Small intestine (tissue), 7 donors: ENCODE measurements at regions not wholly inside any gene's neighbourhood (a gene's known extent, or its start where the extent isn't known, plus 50 kb on each side); places are given as distances from the start of the nearest gene placed in this dataset.

Source experiments
- DNase-seq, 2 donors: peaks; one replicate each; pipeline versions ENCODE4 v3.0.0 to v3.0.0-alpha.2; 2013
- FAIRE-seq: peaks from 2 replicates; lab custom pipeline; 2012; peaks lifted over from hg19 to GRCh38; lab: Jason Lieb, UNC
- H3K27ac ChIP-seq, 3 donors: one replicate each; pipeline ENCODE4 v1.5.1; 2013; ENCODE audit warnings: low read length in 2 of 3, mild to moderate bottlenecking in 2 of 3, control low read depth in 1 of 3, inconsistent platforms in 1 of 3, low read depth in 1 of 3, moderate library complexity in 1 of 3
- H3K27me3 ChIP-seq, 3 donors: one replicate each; pipeline ENCODE4 v1.6.1; 2013; ENCODE audit warnings: low read length in 3 of 3, inconsistent platforms in 1 of 3; ENCODE audit not compliant: control insufficient read depth in 3 of 3, insufficient read depth in 3 of 3
- H3K36me3 ChIP-seq, 3 donors: one replicate each; pipeline ENCODE4 v1.6.1; 2013; ENCODE audit warnings: low read length in 3 of 3, inconsistent platforms in 1 of 3, low read depth in 1 of 3, mild to moderate bottlenecking in 1 of 3, moderate library complexity in 1 of 3; ENCODE audit not compliant: control insufficient read depth in 3 of 3, insufficient read depth in 2 of 3
- H3K4me1 ChIP-seq, 3 donors: one replicate each; pipeline ENCODE4 v1.6.1; 2013; ENCODE audit warnings: low read length in 2 of 3, inconsistent platforms in 1 of 3, low read depth in 1 of 3, mild to moderate bottlenecking in 1 of 3, moderate library complexity in 1 of 3; ENCODE audit not compliant: control insufficient read depth in 3 of 3, insufficient read depth in 2 of 3
- H3K4me3 ChIP-seq, 3 donors: one replicate each; pipeline ENCODE4 v1.5.1; 2013; ENCODE audit warnings: low read length in 3 of 3, control low read depth in 1 of 3, inconsistent platforms in 1 of 3, low read depth in 1 of 3, mild to moderate bottlenecking in 1 of 3, moderate library complexity in 1 of 3
- H3K9me3 ChIP-seq, 2 donors: one replicate each; pipeline ENCODE4 v1.6.1; 2013; ENCODE audit warnings: low read depth in 1 of 2, low read length in 1 of 2; ENCODE audit not compliant: control insufficient read depth in 2 of 2, insufficient read depth in 1 of 2
- WGBS, 3 donors: extraction: QIAGEN DNeasy Blood & Tissue Kit; methylation state at CpG; one replicate each; pipeline ENCODE4 v1.1.7; 2013; 5-methylcytosine and 5-hydroxymethylcytosine counted together
- donor health status: healthy with polysubstance abuse.
- donor health status: control.
- donor health status: control.
- donor health status: Bipolar disorder and iron deficiency.
- donor health status: healthy.

GRCh38 chr18:51578406-51578980, 381.0 kb upstream of the MEX3C start:
- Histone ChIP-seq H3K27me3 (peaks cover 0 to 4% (median 0%) of the 10 kb centered on the region in 3 donors), H3K4me3 (no peak overlapping the region), H3K27ac (no peak overlapping the region), H3K4me1 (no peaks in the 10 kb centered on the region), H3K9me3 (peaks cover 2 to 3% of the 10 kb centered on the region in 2 donors), H3K36me3 (no peaks in the 10 kb centered on the region)
- FAIRE-seq (no peak), DNase-seq (no peak)
- WGBS, 3 donors: 85 to 89% (median 85%) methylated on average over 7 of the region's 7 CpGs

DNA sequence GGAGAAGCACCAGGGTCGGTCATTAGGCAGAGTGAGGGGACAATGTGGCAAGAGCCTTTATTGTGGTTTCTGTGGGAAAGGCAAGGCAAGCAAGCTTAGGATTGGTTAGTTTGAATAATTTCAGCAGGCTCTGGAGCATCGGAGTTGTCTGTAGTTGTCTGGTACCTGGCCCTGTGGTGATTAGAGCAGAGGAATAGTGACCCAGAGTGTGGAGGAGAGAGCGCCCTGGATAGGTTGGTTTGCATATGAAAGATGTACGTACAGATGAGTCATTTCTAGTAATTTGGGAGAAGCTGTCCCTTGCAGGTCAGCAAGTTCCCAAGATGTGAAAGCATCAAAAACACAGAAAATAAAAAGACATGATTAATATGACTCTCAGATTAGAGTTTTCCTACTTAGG, 383.1 kb upstream of the MEX3C start:
- DNase-seq (no peak), FAIRE-seq (no peak)
- no peaks in the 10 kb centered on the region for H3K36me3 ChIP-seq
- H3K9me3 ChIP-seq: peaks cover 2 to 3% of the 10 kb centered on the region in 2 donors
- H3K4me1 ChIP-seq: no peaks in the 10 kb centered on the region
- 83 to 84% (median 84%) methylated on average over 4 of the region's 4 CpGs for WGBS, 3 donors
- no peaks in the 10 kb centered on the region for H3K27me3 ChIP-seq
- no peak overlapping the region for H3K27ac ChIP-seq
- H3K4me3 ChIP-seq: no peak overlapping the region

DNA sequence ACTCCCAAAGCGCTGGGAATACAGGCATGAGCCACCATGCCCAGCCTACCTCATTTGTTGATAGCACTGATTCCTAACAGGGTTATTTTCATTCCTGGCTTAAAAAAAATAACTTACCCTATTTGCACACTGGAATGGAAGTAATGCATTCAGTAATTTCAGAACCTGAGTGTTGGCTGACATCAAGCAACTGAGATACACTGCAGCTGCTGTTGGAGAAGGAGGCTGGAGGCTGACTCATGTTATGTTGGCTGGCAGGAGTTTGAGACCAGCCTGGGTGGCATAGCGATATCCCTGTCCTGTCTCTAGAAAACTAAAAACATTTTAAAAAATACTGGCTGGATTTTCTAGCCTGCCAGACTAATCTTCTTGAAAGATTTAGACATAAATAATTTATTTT, 385.1 kb upstream of the MEX3C start:
- WGBS, 3 donors: 83 to 89% (median 88%) methylated on average over 2 of the region's 2 CpGs
- Histone ChIP-seq H3K27me3 (no peaks in the 10 kb centered on the region), H3K27ac (no peak overlapping the region), H3K4me1 (no peaks in the 10 kb centered on the region), H3K4me3 (no peak overlapping the region), H3K9me3 (peaks cover 0 to 2% of the 10 kb centered on the region in 2 donors), H3K36me3 (no peaks in the 10 kb centered on the region)
- DNase-seq: no peak
- no peak for FAIRE-seq

GRCh38 chr18:51588616-51589015, 391.1 kb upstream of the MEX3C start:
- 59 to 82% (median 65%) methylated on average over 3 of the region's 3 CpGs for WGBS, 3 donors
- DNase-seq: no peak
- H3K9me3 ChIP-seq: no peaks in the 10 kb centered on the region
- no peak for FAIRE-seq
- H3K36me3 ChIP-seq: no peaks in the 10 kb centered on the region
- H3K27ac ChIP-seq: no peak overlapping the region
- H3K4me1 ChIP-seq: no peaks in the 10 kb centered on the region
- no peaks in the 10 kb centered on the region for H3K27me3 ChIP-seq
- H3K4me3 ChIP-seq: no peak overlapping the region

DNA sequence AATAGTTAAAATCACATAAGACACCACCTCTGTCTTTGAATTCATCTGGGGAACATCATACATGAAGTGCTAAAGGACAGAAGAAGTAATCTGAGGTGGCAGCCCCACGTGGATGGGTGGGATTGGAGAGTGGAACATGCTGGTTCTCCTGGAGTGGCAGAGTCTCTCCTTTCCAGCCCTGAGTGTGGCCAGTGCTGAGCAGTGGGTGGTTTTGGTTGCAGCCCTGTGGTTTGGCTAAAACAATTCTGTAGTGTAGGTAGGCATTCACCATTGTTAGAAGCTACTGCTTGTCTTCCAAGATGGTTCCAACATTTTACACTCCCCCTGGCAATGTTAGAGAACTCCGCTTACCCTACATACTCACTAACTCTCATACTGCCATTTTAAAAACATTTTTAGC, 396.4 kb upstream of the MEX3C start:
- Histone ChIP-seq H3K4me1 (no peaks in the 10 kb centered on the region), H3K27ac (no peak overlapping the region), H3K36me3 (no peaks in the 10 kb centered on the region), H3K27me3 (peaks cover 0 to 2% (median 0%) of the 10 kb centered on the region in 3 donors), H3K9me3 (peaks cover 0 to 12% of the 10 kb centered on the region in 2 donors), H3K4me3 (no peak overlapping the region)
- WGBS, 3 donors: 58 to 70% (median 69%) methylated on average over 2 of the region's 2 CpGs
- no peak for DNase-seq
- no peak for FAIRE-seq

GRCh38 chr18:51603111-51603510, 405.6 kb upstream of the MEX3C start:
- Histone ChIP-seq H3K27me3 (peaks cover 0 to 2% (median 0%) of the 10 kb centered on the region in 3 donors), H3K9me3 (no peaks in the 10 kb centered on the region), H3K4me1 (no peaks in the 10 kb centered on the region), H3K4me3 (no peak overlapping the region), H3K36me3 (no peaks in the 10 kb centered on the region), H3K27ac (no peak overlapping the region)
- DNase-seq (no peak), FAIRE-seq (no peak)

DNA sequence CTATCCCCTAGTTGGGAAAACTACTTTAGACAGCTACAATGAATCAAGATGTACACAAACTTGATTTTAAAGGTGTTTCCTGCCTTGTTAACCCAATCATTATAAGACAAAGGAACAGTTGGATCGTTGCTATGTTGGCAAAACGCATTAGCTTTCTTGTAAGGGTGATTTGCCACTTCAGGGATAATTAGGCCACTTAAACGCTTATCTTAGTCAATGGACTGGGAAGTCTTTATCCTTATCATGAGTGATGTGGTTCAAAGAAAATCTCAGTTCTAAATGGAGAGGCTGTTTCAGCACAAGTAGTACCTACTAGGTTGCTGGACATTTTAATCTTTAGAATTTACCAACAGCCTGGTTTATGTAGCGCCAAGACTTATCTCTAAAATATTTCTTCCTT, 406.1 kb upstream of the MEX3C start:
- no peak for FAIRE-seq
- 20 to 40% (median 27%) methylated on average over 4 of the region's 4 CpGs for WGBS, 3 donors

GRCh38 chr18:51610481-51610880, 413.0 kb upstream of the MEX3C start:
- Histone ChIP-seq H3K4me3 (no peak overlapping the region), H3K4me1 (no peaks in the 10 kb centered on the region), H3K27ac (no peak overlapping the region), H3K9me3 (no peaks in the 10 kb centered on the region), H3K36me3 (no peaks in the 10 kb centered on the region), H3K27me3 (no peaks in the 10 kb centered on the region)
- 81 to 89% (median 88%) methylated on average over 1 of the region's 1 CpG for WGBS, 3 donors
- no peak for FAIRE-seq
- DNase-seq: no peak

More for the DNA sequence above, 406.1 kb upstream of the MEX3C start:
- Histone ChIP-seq H3K27ac (no peak overlapping the region), H3K4me3 (no peak overlapping the region), H3K4me1 (no peaks in the 10 kb centered on the region), H3K27me3 (peaks cover 0 to 2% (median 0%) of the 10 kb centered on the region in 3 donors), H3K9me3 (no peaks in the 10 kb centered on the region), H3K36me3 (no peaks in the 10 kb centered on the region)
- no peak for DNase-seq

- WGBS, 3 donors: 76 to 84% (median 78%) methylated on average over 1 of the region's 1 CpG
- FAIRE-seq (no peak), DNase-seq (no peak)
- no peaks in the 10 kb centered on the region for H3K4me1 ChIP-seq
- no peaks in the 10 kb centered on the region for H3K27me3 ChIP-seq
- no peaks in the 10 kb centered on the region for H3K36me3 ChIP-seq
- H3K27ac ChIP-seq: no peak overlapping the region
- H3K4me3 ChIP-seq: no peak overlapping the region
- no peaks in the 10 kb centered on the region for H3K9me3 ChIP-seq
These were observed 413.8 kb upstream of the MEX3C start for GRCh38 chr18:51611326-51611725.
